Tongue (tissue), 1 donor: ENCODE measurements at regions not wholly inside any gene's neighbourhood (a gene's known extent, or its start where the extent isn't known, plus 50 kb on each side); places are given as distances from the start of the nearest gene placed in this dataset.

ENCODE experiments used
- DNase-seq: peaks from one replicate; pipeline ENCODE4 v3.0.0-alpha.2; 2015

- DNase-seq, result no peak
Observed at GRCh38 chr3:127090218-127091160, 102.4 kb upstream of the PRR23E start.

GRCh38 chr3:127091376-127091775 lies 101.6 kb upstream of the PRR23E start:
- DNase-seq, result no peak

- no peak for DNase-seq
Observed at GRCh38 chr3:127092368-127092767, 100.6 kb upstream of the PRR23E start.

- DNase-seq, result no peak
Observed at GRCh38 chr3:127092776-127093175, 100.2 kb upstream of the PRR23E start.

GRCh38 chr3:127093312-127093711 lies 99.6 kb upstream of the PRR23E start:
- DNase-seq, result no peak

- DNase-seq, result no peak
Observed at GRCh38 chr3:127095774-127096173, 97.2 kb upstream of the PRR23E start.

GRCh38 chr3:127096256-127097071 lies 96.5 kb upstream of the PRR23E start:
- DNase-seq, result no peak

- no peak for DNase-seq
Observed at GRCh38 chr3:127097072-127097405, 95.9 kb upstream of the PRR23E start.

GRCh38 chr3:127097481-127097880 lies 95.5 kb upstream of the PRR23E start:
- DNase-seq, result no peak

- DNase-seq, result no peak
Observed at GRCh38 chr3:127099982-127100381, 92.9 kb upstream of the PRR23E start.

- DNase-seq, result no peak
Observed at GRCh38 chr3:127100459-127101410, 92.2 kb upstream of the PRR23E start.

- DNase-seq, result no peak
Observed at GRCh38 chr3:127101411-127102187, 91.3 kb upstream of the PRR23E start.

GRCh38 chr3:127102188-127102520 lies 90.8 kb upstream of the PRR23E start:
- DNase-seq, result no peak

GRCh38 chr3:127102587-127102986 lies 90.3 kb upstream of the PRR23E start:
- DNase-seq, result no peak

- no peak for DNase-seq
Observed at GRCh38 chr3:127103080-127103479, 89.9 kb upstream of the PRR23E start.

GRCh38 chr3:127104586-127104985 lies 88.3 kb upstream of the PRR23E start:
- no peak for DNase-seq

- DNase-seq, result no peak
Observed at GRCh38 chr3:127105587-127105986, 87.3 kb upstream of the PRR23E start.

- DNase-seq, result no peak
Observed at GRCh38 chr3:127106053-127106452, 86.9 kb upstream of the PRR23E start.

GRCh38 chr3:127106456-127106855 lies 86.5 kb upstream of the PRR23E start:
- no peak for DNase-seq

- no peak for DNase-seq
Observed at GRCh38 chr3:127107002-127107401, 85.9 kb upstream of the PRR23E start.
